Stimulated activated CD4-positive, alpha-beta T cell treated with anti-CD3 and anti-CD28 coated beads, Interleukin-1b, Interleukin-23, amount 100 ng/mL, for 4 hours (primary cell): ENCODE measurements at regions not wholly inside any gene's neighbourhood (a gene's known extent, or its start where the extent isn't known, plus 50 kb on each side); places are given as distances from the start of the nearest gene placed in this dataset.

ENCODE experiments used
- DNase-seq, 2 donors: peaks; one replicate each; pipeline ENCODE4 v3.0.0-alpha.2; 2020; ENCODE audit warnings: low read depth in 2 of 2

- DNase-seq: no peak
These were observed 113.5 kb downstream of the RIPK4 start for GRCh38 chr21:41653243-41653953.

- DNase-seq: no peak
These were observed 115.0 kb downstream of the RIPK4 start for GRCh38 chr21:41651830-41652229.

- no peak for DNase-seq
These were observed 115.4 kb downstream of the RIPK4 start for GRCh38 chr21:41651406-41651805.

- no peak for DNase-seq
These were observed 116.2 kb downstream of the RIPK4 start for GRCh38 chr21:41650526-41651145.

- DNase-seq: no peak
These were observed 118.2 kb downstream of the RIPK4 start for GRCh38 chr21:41648591-41649031.

GRCh38 chr21:41647806-41648561 is 118.9 kb downstream of the RIPK4 start:
- no peak for DNase-seq

GRCh38 chr21:41643246-41643966 is 123.4 kb downstream of the RIPK4 start:
- no peak for DNase-seq

- no peak for DNase-seq
These were observed 124.8 kb downstream of the RIPK4 start for GRCh38 chr21:41641821-41642701.

GRCh38 chr21:41641510-41641815 is 125.4 kb downstream of the RIPK4 start:
- DNase-seq: no peak

GRCh38 chr21:41640748-41641509 is 125.9 kb downstream of the RIPK4 start:
- no peak for DNase-seq

- DNase-seq: no peak
These were observed 127.1 kb downstream of the RIPK4 start for GRCh38 chr21:41639766-41640165.

GRCh38 chr21:41639336-41639735 is 127.5 kb downstream of the RIPK4 start:
- no peak for DNase-seq

- no peak for DNase-seq
These were observed 128.6 kb downstream of the RIPK4 start for GRCh38 chr21:41638201-41638790.

GRCh38 chr21:41636636-41637630 is 129.0 kb upstream of the TMPRSS2 start:
- no peak for DNase-seq

GRCh38 chr21:41635874-41636273 is 127.9 kb upstream of the TMPRSS2 start:
- DNase-seq: no peak

- DNase-seq: no peak
These were observed 126.9 kb upstream of the TMPRSS2 start for GRCh38 chr21:41634858-41635257.

GRCh38 chr21:41634211-41634694 is 126.3 kb upstream of the TMPRSS2 start:
- no peak for DNase-seq

- DNase-seq: no peak
These were observed 125.7 kb upstream of the TMPRSS2 start for GRCh38 chr21:41633627-41634026.
